KG1 (cell line): ENCODE measurements at regions not wholly inside any gene's neighbourhood (a gene's known extent, or its start where the extent isn't known, plus 50 kb on each side); places are given as distances from the start of the nearest gene placed in this dataset.
"Not testable (repeated sequence)": the region's sequence is repeated elsewhere in the genome, so short reads cannot be mapped to it uniquely, and the experiment has no call there.

Source experiments
- DNase-seq: peaks from one replicate; lab custom pipeline; 2025; lab: John Stamatoyannopoulos, UW

- DNase-seq, result no peak
Measured at GRCh38 chr3:20325563-20325962, 139.6 kb upstream of the SGO1 start.

GRCh38 chr3:20324664-20325478, 138.9 kb upstream of the SGO1 start:
- DNase-seq, result no peak

GRCh38 chr3:20323307-20323927, 137.4 kb upstream of the SGO1 start:
- no peak for DNase-seq

- no peak for DNase-seq
Measured at GRCh38 chr3:20322085-20322484, 136.1 kb upstream of the SGO1 start.

GRCh38 chr3:20321391-20322047, 135.5 kb upstream of the SGO1 start:
- DNase-seq, result no peak

- DNase-seq, result no peak
Measured at GRCh38 chr3:20320489-20320888, 134.5 kb upstream of the SGO1 start.

GRCh38 chr3:20319551-20319950, 133.5 kb upstream of the SGO1 start:
- no peak for DNase-seq

GRCh38 chr3:20317616-20318015, 131.6 kb upstream of the SGO1 start:
- no peak for DNase-seq

- no peak for DNase-seq
Measured at GRCh38 chr3:20316238-20316637, 130.2 kb upstream of the SGO1 start.

GRCh38 chr3:20310629-20311028, 124.6 kb upstream of the SGO1 start:
- no peak for DNase-seq

GRCh38 chr3:20307383-20307782, 121.4 kb upstream of the SGO1 start:
- no peak for DNase-seq

GRCh38 chr3:20305647-20306046, 119.6 kb upstream of the SGO1 start:
- DNase-seq, result no peak

GRCh38 chr3:20302766-20303165, 116.8 kb upstream of the SGO1 start:
- DNase-seq, result no peak

GRCh38 chr3:20288050-20288449, 102.0 kb upstream of the SGO1 start:
- no peak for DNase-seq

- no peak for DNase-seq
Measured at GRCh38 chr3:20280257-20280656, 94.3 kb upstream of the SGO1 start.

- DNase-seq, result not testable (repeated sequence)
Measured at GRCh38 chr3:20265977-20266376, 80.0 kb upstream of the SGO1 start.

- DNase-seq, result no peak
Measured at GRCh38 chr3:20264900-20265567, 79.0 kb upstream of the SGO1 start.

GRCh38 chr3:20258371-20258770, 72.4 kb upstream of the SGO1 start:
- DNase-seq, result no peak

GRCh38 chr3:20256144-20256543, 70.1 kb upstream of the SGO1 start:
- DNase-seq, result no peak

- DNase-seq, result no peak
Measured at GRCh38 chr3:20254268-20255117, 68.5 kb upstream of the SGO1 start.

- no peak for DNase-seq
Measured at GRCh38 chr3:20250786-20251185, 64.8 kb upstream of the SGO1 start.

- no peak for DNase-seq
Measured at GRCh38 chr3:20250314-20250713, 64.3 kb upstream of the SGO1 start.
